ENCODE measurements at regions not wholly inside any gene's neighbourhood (a gene's known extent, or its start where the extent isn't known, plus 50 kb on each side); places are given as distances from the start of the nearest gene placed in this dataset.

GRCh38 chr11:37525336-37525735 lies 927.3 kb upstream of the RAG2 start:
- H3K27me3 ChIP-seq (ENCODE audit: insufficient read depth, low read depth, low read length), result no peaks in the 10 kb centered on the region
- H3K36me3 ChIP-seq (ENCODE audit: insufficient read depth, low read length), result no peaks in the 10 kb centered on the region
- H3F3A ChIP-seq (ENCODE audit: insufficient read depth, low read length, poor library complexity, severe bottlenecking), result no peaks in the 10 kb centered on the region
- no peak overlapping the region for H3K4me3 ChIP-seq (ENCODE audit: low read length)
- no peak overlapping the region for H3K4me2 ChIP-seq (ENCODE audit: low read length)
- TF ChIP-seq CTCF (IDR thresholded peaks at IDR 0.05; ENCODE audit: poor library complexity, severe bottlenecking), result no peak
- no peak for TF ChIP-seq SMC3 (conservative IDR thresholded peaks at IDR 0.05; ENCODE audit: poor library complexity)
- no peak for TF ChIP-seq EZH2 (IDR thresholded peaks at IDR 0.05; ENCODE audit: borderline replicate concordance, insufficient read depth, low read length, poor library complexity, severe bottlenecking)
- no peak for TF ChIP-seq TAF1 (IDR thresholded peaks at IDR 0.05; ENCODE audit: low read depth)
- TF ChIP-seq MXI1 (conservative IDR thresholded peaks at IDR 0.05; ENCODE audit: poor library complexity, severe bottlenecking), result no peak
- TF ChIP-seq, protein P1, sequence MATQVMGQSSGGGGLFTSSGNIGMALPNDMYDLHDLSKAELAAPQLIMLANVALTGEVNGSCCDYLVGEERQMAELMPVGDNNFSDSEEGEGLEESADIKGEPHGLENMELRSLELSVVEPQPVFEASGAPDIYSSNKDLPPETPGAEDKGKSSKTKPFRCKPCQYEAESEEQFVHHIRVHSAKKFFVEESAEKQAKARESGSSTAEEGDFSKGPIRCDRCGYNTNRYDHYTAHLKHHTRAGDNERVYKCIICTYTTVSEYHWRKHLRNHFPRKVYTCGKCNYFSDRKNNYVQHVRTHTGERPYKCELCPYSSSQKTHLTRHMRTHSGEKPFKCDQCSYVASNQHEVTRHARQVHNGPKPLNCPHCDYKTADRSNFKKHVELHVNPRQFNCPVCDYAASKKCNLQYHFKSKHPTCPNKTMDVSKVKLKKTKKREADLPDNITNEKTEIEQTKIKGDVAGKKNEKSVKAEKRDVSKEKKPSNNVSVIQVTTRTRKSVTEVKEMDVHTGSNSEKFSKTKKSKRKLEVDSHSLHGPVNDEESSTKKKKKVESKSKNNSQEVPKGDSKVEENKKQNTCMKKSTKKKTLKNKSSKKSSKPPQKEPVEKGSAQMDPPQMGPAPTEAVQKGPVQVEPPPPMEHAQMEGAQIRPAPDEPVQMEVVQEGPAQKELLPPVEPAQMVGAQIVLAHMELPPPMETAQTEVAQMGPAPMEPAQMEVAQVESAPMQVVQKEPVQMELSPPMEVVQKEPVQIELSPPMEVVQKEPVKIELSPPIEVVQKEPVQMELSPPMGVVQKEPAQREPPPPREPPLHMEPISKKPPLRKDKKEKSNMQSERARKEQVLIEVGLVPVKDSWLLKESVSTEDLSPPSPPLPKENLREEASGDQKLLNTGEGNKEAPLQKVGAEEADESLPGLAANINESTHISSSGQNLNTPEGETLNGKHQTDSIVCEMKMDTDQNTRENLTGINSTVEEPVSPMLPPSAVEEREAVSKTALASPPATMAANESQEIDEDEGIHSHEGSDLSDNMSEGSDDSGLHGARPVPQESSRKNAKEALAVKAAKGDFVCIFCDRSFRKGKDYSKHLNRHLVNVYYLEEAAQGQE (IDR thresholded peaks at IDR 0.05; ENCODE audit: borderline replicate concordance), result no peak
- TF ChIP-seq EP300 (conservative IDR thresholded peaks at IDR 0.05; ENCODE audit: poor library complexity, severe bottlenecking), result no peak
- no peak for TF ChIP-seq POLR2AphosphoS5 (IDR thresholded peaks at IDR 0.05)
- no peak for TF ChIP-seq RAD21 (conservative IDR thresholded peaks at IDR 0.05)
- H3K9ac ChIP-seq (ENCODE audit: low read length), result no peak overlapping the region
- no peak overlapping the region for H3K27ac ChIP-seq (ENCODE audit: low read length)
- peaks cover 5% of the 10 kb centered on the region for H3K9me3 ChIP-seq (ENCODE audit: low read length)
- H2AFZ ChIP-seq (ENCODE audit: low read depth, low read length), result no peak overlapping the region
- H4K20me1 ChIP-seq (ENCODE audit: insufficient read depth), result no peaks in the 10 kb centered on the region
- H3K79me2 ChIP-seq (replicated peaks; ENCODE audit: insufficient read depth, low read length), result no peaks in the 10 kb centered on the region
- no peaks in the 10 kb centered on the region for H3K9me2 ChIP-seq (ENCODE audit: insufficient read depth, low read length)

- H3K4me2 ChIP-seq (ENCODE audit: low read length), result no peak overlapping the region
- H3K9ac ChIP-seq (ENCODE audit: low read length), result no peak overlapping the region
- no peak overlapping the region for H2AFZ ChIP-seq (ENCODE audit: low read depth, low read length)
- no peaks in the 10 kb centered on the region for H3K9me2 ChIP-seq (ENCODE audit: insufficient read depth, low read length)
- no peak overlapping the region for H3K27ac ChIP-seq (ENCODE audit: low read length)
- no peaks in the 10 kb centered on the region for H4K20me1 ChIP-seq (ENCODE audit: insufficient read depth)
- H3K79me2 ChIP-seq (replicated peaks; ENCODE audit: insufficient read depth, low read length), result no peaks in the 10 kb centered on the region
- H3K9me3 ChIP-seq (ENCODE audit: low read length), result no peaks in the 10 kb centered on the region
- H3K36me3 ChIP-seq (ENCODE audit: insufficient read depth, low read length), result no peaks in the 10 kb centered on the region
- TF ChIP-seq SMC3 (conservative IDR thresholded peaks at IDR 0.05; ENCODE audit: poor library complexity) (no peak), MXI1 (conservative IDR thresholded peaks at IDR 0.05; ENCODE audit: poor library complexity, severe bottlenecking) (no peak), POLR2AphosphoS5 (IDR thresholded peaks at IDR 0.05) (no peak), EZH2 (IDR thresholded peaks at IDR 0.05; ENCODE audit: borderline replicate concordance, insufficient read depth, low read length, poor library complexity, severe bottlenecking) (no peak), TAF1 (IDR thresholded peaks at IDR 0.05; ENCODE audit: low read depth) (no peak), CTCF (IDR thresholded peaks at IDR 0.05; ENCODE audit: poor library complexity, severe bottlenecking) (no peak), RAD21 (conservative IDR thresholded peaks at IDR 0.05) (no peak), EP300 (conservative IDR thresholded peaks at IDR 0.05; ENCODE audit: poor library complexity, severe bottlenecking) (no peak)
- TF ChIP-seq, protein P1 (IDR thresholded peaks at IDR 0.05; ENCODE audit: borderline replicate concordance), result no peak
- H3K4me3 ChIP-seq (ENCODE audit: low read length), result no peak overlapping the region
- no peaks in the 10 kb centered on the region for H3K27me3 ChIP-seq (ENCODE audit: insufficient read depth, low read depth, low read length)
- H3F3A ChIP-seq (ENCODE audit: insufficient read depth, low read length, poor library complexity, severe bottlenecking), result no peaks in the 10 kb centered on the region
Measured at GRCh38 chr11:37519781-37520180, 921.7 kb upstream of the RAG2 start.
